Right forelimb (tissue), 1 donor: ENCODE measurements at regions not wholly inside any gene's neighbourhood (a gene's known extent, or its start where the extent isn't known, plus 50 kb on each side); places are given as distances from the start of the nearest gene placed in this dataset.
"Not testable (repeated sequence)": the region's sequence is repeated elsewhere in the genome, so short reads cannot be mapped to it uniquely, and the experiment has no call there.

Experiments used
- DNase-seq: peaks from one replicate; pipeline ENCODE4 v3.0.0-alpha.2; 2018

- no peak for DNase-seq
These were observed 202.9 kb upstream of the LRRTM4 start for GRCh38 chr2:77725045-77725444.

DNA sequence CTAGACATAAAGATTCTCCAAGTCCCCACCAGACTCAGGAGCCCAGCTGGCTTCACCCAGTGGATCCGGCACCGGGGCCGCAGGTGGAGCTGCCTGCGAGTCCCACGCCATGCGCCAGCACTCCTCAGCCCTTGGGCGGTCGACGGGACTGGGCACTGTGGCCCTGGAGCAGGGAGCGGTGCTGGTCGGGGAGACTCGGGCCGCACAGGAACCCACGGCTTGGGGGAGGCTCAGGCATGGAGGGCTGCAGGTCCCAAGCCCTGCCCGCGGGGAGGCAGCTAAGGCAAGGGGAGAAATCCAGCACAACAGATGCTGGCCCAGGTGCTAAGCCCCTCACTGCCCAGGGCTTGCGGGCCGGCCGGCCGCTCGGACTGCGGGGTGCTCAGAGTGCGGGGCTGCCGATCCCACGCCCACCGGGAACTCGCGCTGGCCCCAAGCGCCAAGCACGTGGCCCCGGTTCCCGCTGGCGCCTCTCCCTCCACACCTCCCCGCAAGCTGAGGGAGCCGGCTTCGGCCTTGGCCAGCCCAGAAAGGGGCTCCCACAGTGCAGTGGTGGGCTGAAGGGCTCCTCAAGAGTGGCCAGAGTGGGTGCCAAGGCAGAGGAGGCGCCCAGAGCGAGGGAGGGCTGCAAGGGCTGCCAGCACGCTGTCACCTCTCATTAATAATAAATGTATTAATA is 212.6 kb upstream of the LRRTM4 start:
- not testable (repeated sequence) for DNase-seq

GRCh38 chr2:77737236-77737635 is 215.1 kb upstream of the LRRTM4 start:
- no peak for DNase-seq

DNA sequence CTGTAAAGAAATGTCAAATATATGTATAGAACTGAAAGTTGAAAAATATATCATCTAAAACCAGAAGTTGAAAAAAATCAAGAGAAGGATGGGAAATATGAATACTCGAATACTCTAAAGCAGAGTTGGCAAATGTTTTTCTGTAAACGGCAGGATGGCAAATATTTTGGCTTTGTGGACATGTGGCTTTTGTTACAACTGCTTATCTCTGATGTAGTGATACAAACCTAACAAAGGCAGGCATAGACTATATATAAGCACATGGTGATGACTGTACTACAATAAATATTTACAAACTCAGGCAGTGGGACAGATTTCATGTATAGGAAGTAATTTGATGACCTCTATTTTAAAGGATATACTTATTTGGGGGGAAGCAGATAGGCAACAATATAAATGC is 224.6 kb upstream of the LRRTM4 start:
- DNase-seq: no peak

DNA sequence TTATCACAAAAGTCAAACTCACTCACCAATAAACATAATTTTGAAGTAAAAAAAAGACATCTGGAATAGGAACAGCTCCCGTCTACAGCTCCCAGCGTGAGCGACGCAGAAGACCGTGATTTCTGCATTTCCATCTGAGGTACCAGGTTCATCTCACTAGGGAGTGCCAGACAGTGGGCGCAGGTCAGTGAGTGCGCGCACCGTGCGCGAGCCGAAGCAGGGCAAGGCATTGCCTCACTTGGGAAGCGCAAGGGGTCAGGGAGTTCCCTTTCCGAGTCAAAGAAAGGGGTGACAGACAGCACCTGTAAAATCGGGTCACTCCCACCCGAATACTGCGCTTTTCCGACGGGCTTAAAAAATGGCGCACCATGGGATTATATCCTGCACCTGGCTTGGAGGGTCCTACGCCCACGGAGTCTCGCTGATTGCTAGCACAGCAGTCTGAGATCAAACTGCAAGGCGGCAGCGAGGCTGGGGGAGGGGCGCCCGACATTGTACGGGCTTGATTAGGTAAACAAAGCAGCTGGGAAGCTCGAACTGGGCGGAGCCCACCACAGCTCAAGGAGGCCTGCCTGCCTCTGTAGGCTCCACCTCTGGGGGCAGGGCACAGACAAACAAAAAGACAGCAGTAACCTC is 231.7 kb upstream of the LRRTM4 start:
- DNase-seq: not testable (repeated sequence)

DNA sequence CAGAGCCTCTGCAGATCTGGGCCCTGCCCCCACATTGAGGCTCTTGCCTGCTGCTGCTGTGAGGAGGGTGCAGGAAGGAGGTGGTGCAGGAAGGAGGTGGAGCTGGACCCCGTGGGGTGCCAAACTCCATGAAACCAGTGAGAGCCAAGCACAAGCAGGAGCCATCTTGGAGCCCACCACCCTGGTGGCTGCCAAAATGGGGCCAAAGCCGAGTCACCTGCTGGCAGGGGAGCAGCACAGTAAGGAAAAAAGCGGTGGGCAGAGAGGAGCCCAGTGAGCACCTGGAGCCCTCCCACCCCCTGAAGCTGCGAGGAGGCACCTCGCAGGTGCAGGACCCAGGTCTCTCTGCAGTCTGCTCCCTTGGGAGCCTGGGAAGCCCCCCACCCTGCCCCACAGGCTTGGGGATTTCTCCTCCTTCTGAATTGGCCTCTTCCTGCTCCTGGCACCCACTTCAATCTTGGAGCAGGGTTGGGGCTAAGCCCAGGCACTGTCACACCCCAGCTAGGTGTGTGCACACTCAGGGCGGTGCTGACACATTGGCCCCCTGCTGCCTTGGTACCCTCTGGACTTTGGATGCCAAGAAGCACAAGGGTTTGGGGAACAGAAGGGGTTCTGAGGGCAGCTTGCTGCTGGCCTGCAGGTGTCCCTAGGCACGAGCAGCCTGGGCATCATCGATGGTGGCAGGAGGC is 245.4 kb upstream of the LRRTM4 start:
- DNase-seq: no peak

- DNase-seq: no peak
These were observed 246.3 kb upstream of the LRRTM4 start for GRCh38 chr2:77768508-77768907.

- no peak for DNase-seq
These were observed 256.7 kb upstream of the LRRTM4 start for GRCh38 chr2:77778917-77779316.

- not testable (repeated sequence) for DNase-seq
These were observed 271.3 kb upstream of the LRRTM4 start for GRCh38 chr2:77793500-77793899.

DNA sequence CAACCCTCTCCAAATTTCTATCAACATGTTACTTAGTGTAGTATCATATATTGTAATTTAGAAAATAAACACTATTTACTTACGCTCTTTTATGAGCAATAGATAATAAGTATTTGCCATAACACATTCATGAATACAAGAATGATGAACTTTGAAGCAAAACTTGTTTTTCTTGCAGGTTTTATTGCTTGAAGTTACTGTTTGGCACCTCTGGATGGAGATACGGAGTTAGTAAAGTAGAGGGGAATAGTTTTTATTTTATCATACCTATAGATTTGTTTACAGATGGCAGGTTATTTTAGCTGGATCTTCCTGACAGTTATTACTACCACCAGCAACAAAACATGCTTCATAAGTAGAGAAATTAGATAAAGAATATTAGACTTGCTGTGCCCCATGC is 274.2 kb upstream of the LRRTM4 start:
- no peak for DNase-seq

DNA sequence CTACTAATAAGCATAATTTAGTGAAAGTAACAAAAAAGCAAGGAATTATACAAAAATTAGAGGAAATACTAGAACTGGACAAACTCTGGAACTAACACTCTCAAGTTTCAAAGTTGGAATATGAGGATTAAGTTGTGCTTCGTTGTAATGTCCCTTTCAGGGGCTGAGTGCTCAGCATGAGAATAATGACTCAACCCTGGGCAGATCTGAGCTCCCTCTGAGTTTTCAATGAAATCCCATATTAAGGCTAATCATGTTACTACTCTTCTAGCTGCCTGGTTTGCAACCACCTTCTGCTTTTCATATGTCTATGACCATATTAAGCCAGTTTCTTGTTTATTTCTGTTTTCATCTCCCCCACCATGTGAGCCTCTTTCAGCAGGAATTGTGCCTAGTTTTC is 274.9 kb upstream of the LRRTM4 start:
- no peak for DNase-seq

DNA sequence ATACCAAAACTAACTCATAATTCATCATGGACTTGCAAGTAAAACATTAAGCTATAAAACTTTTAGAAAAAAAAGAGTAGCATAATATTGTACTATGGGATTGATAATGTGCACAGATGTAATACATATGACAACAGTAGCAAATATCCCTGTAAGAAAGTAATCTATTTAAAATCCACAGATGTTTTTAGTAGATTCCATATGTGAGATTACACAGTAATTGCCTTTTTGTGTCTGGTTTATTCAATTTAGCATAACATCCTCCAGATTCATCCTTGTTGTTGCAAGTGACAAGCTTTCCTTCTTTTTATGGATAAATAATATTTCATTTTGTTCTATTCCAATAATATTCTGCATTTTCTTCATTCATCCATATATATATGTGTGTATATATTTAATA is 278.2 kb upstream of the LRRTM4 start:
- no peak for DNase-seq

GRCh38 chr2:77807531-77808215 is 285.5 kb upstream of the LRRTM4 start:
- DNase-seq: no peak

- no peak for DNase-seq
These were observed 286.4 kb upstream of the LRRTM4 start for GRCh38 chr2:77808599-77808998.

DNA sequence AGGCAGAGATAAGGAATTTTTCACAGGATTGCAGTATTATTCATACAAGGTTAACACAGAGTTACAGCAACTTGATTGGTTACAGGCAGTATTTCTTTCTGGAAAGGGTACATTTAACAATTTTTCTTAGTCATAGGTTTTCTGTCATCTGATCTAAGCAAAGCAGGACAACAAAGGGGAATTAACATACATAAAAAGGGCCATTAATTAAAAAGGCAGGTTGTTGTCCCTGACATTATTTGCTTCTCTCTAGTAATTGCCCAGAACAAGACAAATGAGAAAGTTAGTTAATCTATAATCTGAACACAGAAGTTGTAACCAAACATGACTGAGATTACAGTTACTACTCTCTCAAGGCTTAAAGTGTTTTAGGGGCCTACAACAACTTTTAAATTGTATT is 291.4 kb upstream of the LRRTM4 start:
- DNase-seq: no peak

GRCh38 chr2:77816618-77817017 is 294.4 kb upstream of the LRRTM4 start:
- no peak for DNase-seq

DNA sequence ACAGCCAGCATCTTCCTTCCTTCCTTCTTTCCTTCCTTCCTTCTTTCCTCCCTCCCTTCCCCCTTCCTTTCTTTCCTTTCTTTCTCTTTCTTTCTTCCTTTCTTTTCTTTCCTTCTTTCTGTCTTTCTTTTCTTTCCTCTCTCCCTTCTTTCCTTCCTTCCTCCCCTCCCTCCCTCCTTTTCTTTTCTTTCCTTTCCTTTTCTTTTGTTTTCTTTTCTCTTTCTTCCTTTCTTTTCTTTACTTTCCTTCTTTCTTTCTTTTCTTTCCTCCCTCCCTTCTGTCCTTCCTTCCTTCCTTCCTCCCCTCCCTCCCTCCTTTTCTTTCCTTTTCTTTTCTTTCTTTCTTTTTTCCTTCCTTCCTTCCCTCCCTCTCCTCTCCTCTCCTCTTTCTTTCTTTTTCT is 296.0 kb upstream of the LRRTM4 start:
- DNase-seq: no peak

DNA sequence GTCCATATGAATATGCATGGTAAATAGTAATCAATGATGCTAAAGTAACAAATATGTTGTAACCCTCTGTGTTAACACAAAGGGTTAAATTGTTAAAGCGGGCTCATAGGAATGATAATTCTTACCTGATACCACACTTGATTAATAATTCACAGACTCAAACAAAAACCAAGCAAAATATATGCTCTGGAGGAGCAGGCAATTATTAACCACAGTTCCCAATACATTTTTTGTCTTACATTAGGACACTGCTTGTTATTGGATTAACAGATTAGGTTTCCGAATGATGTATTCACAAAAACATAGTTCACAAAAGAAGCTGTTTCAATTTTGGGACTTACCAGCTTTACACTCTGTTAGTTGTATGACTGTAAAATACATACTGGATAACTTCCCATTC is 300.9 kb upstream of the LRRTM4 start:
- DNase-seq: no peak

GRCh38 chr2:77831060-77831459 is 308.9 kb upstream of the LRRTM4 start:
- DNase-seq: no peak

GRCh38 chr2:77831471-77831870 is 309.3 kb upstream of the LRRTM4 start:
- no peak for DNase-seq

DNA sequence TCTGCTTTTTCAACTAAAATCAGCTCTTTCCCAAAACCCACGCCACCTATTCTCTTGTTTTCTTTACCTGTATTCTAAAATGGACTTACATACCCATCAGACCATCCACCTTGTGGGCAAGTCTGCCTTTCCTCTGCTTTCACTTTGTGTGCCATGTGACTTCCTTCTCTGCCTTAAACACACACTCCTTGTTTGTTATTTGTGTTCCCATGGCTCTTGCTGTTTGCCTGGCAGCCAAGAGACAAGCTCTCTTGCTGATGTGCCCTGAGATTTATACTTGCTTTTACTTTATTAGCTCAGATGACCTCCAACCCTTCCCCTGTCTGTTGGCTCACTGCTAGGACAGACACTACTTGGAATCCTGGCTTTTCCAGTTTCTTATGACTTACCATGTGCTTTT is 309.7 kb upstream of the LRRTM4 start:
- DNase-seq: no peak

- no peak for DNase-seq
These were observed 312.3 kb upstream of the LRRTM4 start for GRCh38 chr2:77834360-77835002.

DNA sequence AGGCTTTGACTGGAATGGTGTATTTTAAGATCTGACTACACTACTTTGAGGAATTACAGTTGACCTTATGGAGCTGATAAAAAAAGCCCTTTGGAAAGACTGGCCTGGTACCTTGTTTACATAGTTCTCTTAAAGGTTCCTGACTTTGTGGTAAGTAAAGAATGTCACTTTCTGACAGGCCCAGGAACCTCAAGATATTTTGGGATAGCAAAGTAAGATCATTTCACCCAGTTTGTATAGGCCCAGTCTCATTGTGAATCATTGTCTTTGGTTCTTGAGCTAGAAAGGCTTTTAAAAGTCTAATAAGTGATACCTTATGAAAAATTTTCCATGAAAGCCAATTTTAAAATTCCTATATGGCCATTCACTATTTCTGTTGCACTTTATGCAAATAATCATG is 316.3 kb upstream of the LRRTM4 start:
- DNase-seq: no peak
